Thoracic aorta (tissue), 2 donors: ENCODE measurements at regions not wholly inside any gene's neighbourhood (a gene's known extent, or its start where the extent isn't known, plus 50 kb on each side); places are given as distances from the start of the nearest gene placed in this dataset.

Experiments used
- ATAC-seq: fragments of 150-250 bp; one replicate; pipeline ENCODE4 v1.8.0; 2017; ENCODE audit warnings: low read depth; ENCODE audit not compliant: insufficient number of reproducible peaks, low FRiP score
- DNase-seq: peaks from one replicate; pipeline ENCODE4 v3.0.0-alpha.2; 2020; ENCODE audit warnings: low spot score
- H3K27ac ChIP-seq, 2 donors: fragments of 200-600 bp; sonication (generic); 1 replicate in 1 of 2; 2 replicates in 1 of 2; pipeline ENCODE4 v1.5.1; 2016; ENCODE audit warnings: mild to moderate bottlenecking in 2 of 2, moderate library complexity in 2 of 2
- H3K27me3 ChIP-seq: fragments of 200-600 bp; sonication (generic); replicated peaks from 2 replicates; pipeline ENCODE4 v1.6.0; 2016; ENCODE audit warnings: mild to moderate bottlenecking; ENCODE audit not compliant: insufficient read depth
- H3K36me3 ChIP-seq: fragments of 200-600 bp; sonication (generic); one replicate; pipeline ENCODE4 v1.5.1; 2016
- H3K4me1 ChIP-seq, 2 donors: fragments of 200-600 bp; sonication (generic); 1 replicate in 1 of 2; 2 replicates in 1 of 2; pipeline versions ENCODE4 v1.5.1 to v1.6.0; 2016; ENCODE audit warnings: low read depth in 2 of 2, mild to moderate bottlenecking in 1 of 2; ENCODE audit not compliant: control insufficient read depth in 1 of 2
- H3K4me3 ChIP-seq: fragments of 200-600 bp; sonication (generic); 2 replicates; pipeline ENCODE4 v1.5.1; 2016; ENCODE audit warnings: mild to moderate bottlenecking
- H3K9me3 ChIP-seq: fragments of 200-600 bp; sonication (generic); 2 replicates; pipeline ENCODE4 v1.5.1; 2016
- TF ChIP-seq, protein P1 (sequence below): fragments of 200-600 bp; sonication (generic); IDR thresholded peaks from one replicate; pipeline ENCODE4 v1.5.1; 2019; ENCODE audit warnings: antibody characterized with exemption

- DNase-seq, result no peak
- Histone ChIP-seq H3K27me3 (no peaks in the 10 kb centered on the region), H3K36me3 (no peaks in the 10 kb centered on the region), H3K9me3 (no peaks in the 10 kb centered on the region), H3K4me1 (no peaks in the 10 kb centered on the region), H3K4me3 (no peak overlapping the region), H3K27ac (no peak overlapping the region)
- TF ChIP-seq, protein P1, sequence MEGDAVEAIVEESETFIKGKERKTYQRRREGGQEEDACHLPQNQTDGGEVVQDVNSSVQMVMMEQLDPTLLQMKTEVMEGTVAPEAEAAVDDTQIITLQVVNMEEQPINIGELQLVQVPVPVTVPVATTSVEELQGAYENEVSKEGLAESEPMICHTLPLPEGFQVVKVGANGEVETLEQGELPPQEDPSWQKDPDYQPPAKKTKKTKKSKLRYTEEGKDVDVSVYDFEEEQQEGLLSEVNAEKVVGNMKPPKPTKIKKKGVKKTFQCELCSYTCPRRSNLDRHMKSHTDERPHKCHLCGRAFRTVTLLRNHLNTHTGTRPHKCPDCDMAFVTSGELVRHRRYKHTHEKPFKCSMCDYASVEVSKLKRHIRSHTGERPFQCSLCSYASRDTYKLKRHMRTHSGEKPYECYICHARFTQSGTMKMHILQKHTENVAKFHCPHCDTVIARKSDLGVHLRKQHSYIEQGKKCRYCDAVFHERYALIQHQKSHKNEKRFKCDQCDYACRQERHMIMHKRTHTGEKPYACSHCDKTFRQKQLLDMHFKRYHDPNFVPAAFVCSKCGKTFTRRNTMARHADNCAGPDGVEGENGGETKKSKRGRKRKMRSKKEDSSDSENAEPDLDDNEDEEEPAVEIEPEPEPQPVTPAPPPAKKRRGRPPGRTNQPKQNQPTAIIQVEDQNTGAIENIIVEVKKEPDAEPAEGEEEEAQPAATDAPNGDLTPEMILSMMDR, result no peak
- ATAC-seq, result no peak
These were observed 209.0 kb upstream of the RSPO3 start for GRCh38 chr6:126909493-126909892.

GRCh38 chr6:126913651-126914050 lies 204.8 kb upstream of the RSPO3 start:
- Histone ChIP-seq H3K4me3 (no peak overlapping the region), H3K4me1 (no peaks in the 10 kb centered on the region), H3K36me3 (no peaks in the 10 kb centered on the region), H3K9me3 (no peaks in the 10 kb centered on the region), H3K27me3 (no peaks in the 10 kb centered on the region), H3K27ac (no peak overlapping the region)
- ATAC-seq, result no peak
- no peak for DNase-seq
- TF ChIP-seq, protein P1, result no peak

DNA sequence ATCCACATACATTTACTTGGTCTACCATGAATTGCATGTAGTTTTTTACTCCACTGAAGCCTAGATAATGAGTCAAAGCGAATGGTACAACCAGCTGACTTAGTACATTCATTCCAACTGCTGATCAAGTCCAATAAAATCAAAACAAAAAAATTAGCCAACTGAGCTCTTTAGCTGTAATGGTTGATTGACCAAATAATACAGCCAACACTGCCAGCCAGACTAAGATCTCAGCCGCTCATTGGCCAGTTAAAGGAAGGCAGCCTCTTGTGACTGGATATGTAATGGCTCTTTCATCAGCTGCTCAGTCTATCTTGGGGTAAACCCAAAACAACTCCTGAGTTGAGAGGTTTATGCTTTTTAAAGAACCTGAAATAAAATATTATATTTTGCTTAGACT lies 204.3 kb upstream of the RSPO3 start:
- no peak overlapping the region for H3K4me3 ChIP-seq
- H3K4me1 ChIP-seq, result no peaks in the 10 kb centered on the region
- no peaks in the 10 kb centered on the region for H3K36me3 ChIP-seq
- DNase-seq, result no peak
- TF ChIP-seq, protein P1, result no peak
- no peaks in the 10 kb centered on the region for H3K27me3 ChIP-seq
- no peak for ATAC-seq
- H3K9me3 ChIP-seq, result no peaks in the 10 kb centered on the region
- no peak overlapping the region for H3K27ac ChIP-seq

DNA sequence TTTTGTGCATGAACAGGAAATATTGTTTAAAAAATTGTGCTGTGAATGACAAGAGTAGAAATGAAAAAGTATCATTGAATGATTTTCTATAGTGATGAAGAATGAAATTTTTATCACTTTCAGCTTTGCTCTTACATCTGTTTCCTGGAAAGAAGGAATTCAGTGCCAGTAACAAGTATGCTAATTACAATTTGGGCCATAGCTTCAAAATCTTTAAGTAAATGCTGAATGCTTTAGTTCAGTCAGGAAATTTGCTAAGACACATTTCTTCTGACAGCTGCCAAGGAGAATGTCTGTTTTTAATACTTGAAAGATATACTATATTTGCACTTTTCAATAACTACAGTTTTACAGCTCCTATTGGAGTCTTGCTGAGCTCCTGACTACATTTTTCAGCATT lies 203.7 kb upstream of the RSPO3 start:
- Histone ChIP-seq H3K36me3 (no peaks in the 10 kb centered on the region), H3K9me3 (no peaks in the 10 kb centered on the region), H3K27ac (no peak overlapping the region), H3K4me3 (no peak overlapping the region), H3K4me1 (no peaks in the 10 kb centered on the region), H3K27me3 (no peaks in the 10 kb centered on the region)
- no peak for ATAC-seq
- DNase-seq, result no peak
- TF ChIP-seq, protein P1, result no peak

DNA sequence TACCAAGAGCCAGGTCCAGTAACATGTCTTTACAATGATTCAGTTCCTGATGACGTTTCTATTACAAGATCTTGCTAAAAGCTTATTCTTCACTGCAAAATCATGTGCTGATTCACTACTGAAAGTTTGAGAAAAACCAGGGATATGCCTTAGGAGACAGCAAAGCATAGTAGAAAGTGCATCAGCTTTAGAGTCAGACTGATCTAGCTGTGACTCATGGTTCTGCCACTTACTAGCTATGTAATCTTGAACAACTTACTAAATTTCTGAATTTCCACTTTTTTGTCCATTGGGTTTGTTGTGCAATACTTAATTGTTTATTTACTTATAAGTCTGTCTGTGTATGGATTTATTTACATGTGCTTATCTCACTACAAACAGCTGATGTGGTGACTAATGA lies 198.5 kb upstream of the RSPO3 start:
- Histone ChIP-seq H3K27me3 (no peaks in the 10 kb centered on the region), H3K4me3 (no peak overlapping the region), H3K9me3 (no peaks in the 10 kb centered on the region), H3K4me1 (no peaks in the 10 kb centered on the region), H3K36me3 (no peaks in the 10 kb centered on the region), H3K27ac (no peak overlapping the region)
- TF ChIP-seq, protein P1, result no peak
- DNase-seq (no peak), ATAC-seq (no peak)
